Thoracic aorta (tissue), 2 donors: ENCODE measurements at regions not wholly inside any gene's neighbourhood (a gene's known extent, or its start where the extent isn't known, plus 50 kb on each side); places are given as distances from the start of the nearest gene placed in this dataset.

Source experiments
- ATAC-seq: fragments of 150-250 bp; one replicate; pipeline ENCODE4 v1.8.0; 2017; ENCODE audit warnings: low read depth; ENCODE audit not compliant: insufficient number of reproducible peaks, low FRiP score
- DNase-seq: peaks from one replicate; pipeline ENCODE4 v3.0.0-alpha.2; 2020; ENCODE audit warnings: low spot score
- H3K27ac ChIP-seq, 2 donors: fragments of 200-600 bp; sonication (generic); 1 replicate in 1 of 2; 2 replicates in 1 of 2; pipeline ENCODE4 v1.5.1; 2016; ENCODE audit warnings: mild to moderate bottlenecking in 2 of 2, moderate library complexity in 2 of 2
- H3K27me3 ChIP-seq: fragments of 200-600 bp; sonication (generic); replicated peaks from 2 replicates; pipeline ENCODE4 v1.6.0; 2016; ENCODE audit warnings: mild to moderate bottlenecking; ENCODE audit not compliant: insufficient read depth
- H3K36me3 ChIP-seq: fragments of 200-600 bp; sonication (generic); one replicate; pipeline ENCODE4 v1.5.1; 2016
- H3K4me1 ChIP-seq, 2 donors: fragments of 200-600 bp; sonication (generic); 1 replicate in 1 of 2; 2 replicates in 1 of 2; pipeline versions ENCODE4 v1.5.1 to v1.6.0; 2016; ENCODE audit warnings: low read depth in 2 of 2, mild to moderate bottlenecking in 1 of 2; ENCODE audit not compliant: control insufficient read depth in 1 of 2
- H3K4me3 ChIP-seq: fragments of 200-600 bp; sonication (generic); 2 replicates; pipeline ENCODE4 v1.5.1; 2016; ENCODE audit warnings: mild to moderate bottlenecking
- H3K9me3 ChIP-seq: fragments of 200-600 bp; sonication (generic); 2 replicates; pipeline ENCODE4 v1.5.1; 2016
- TF ChIP-seq, protein P1 (sequence below): fragments of 200-600 bp; sonication (generic); IDR thresholded peaks from one replicate; pipeline ENCODE4 v1.5.1; 2019; ENCODE audit warnings: antibody characterized with exemption

DNA sequence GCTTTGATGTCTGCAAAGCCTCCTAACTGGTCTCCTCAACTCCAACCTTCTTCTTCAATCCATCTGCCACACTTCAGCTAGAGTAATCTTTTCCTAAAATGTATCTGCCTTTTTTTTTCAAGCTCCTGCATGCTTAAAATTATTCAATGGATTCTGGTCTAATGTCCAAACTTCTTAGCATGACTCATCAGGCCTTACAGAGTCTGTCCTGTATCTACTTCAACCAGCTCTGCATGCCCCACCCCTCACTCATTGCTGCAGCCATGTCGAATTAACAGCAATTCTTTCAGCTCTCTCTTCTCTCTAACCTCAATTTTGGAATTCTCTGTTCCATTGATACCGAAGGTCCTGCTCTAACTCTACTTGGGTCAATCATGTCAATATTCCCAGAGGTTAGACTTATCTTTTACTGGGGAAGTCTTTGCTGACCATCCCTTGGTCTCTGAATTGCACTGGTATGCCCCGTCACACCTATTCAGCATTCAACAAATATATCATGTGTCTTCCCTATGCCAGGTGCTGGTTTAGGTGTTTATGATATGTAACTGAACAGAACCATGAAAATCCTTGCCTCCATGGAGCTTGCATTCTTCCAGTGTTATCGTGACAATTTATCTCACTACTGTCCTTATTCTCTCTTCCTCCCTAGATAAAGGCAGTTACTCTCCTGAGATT is 88.5 kb upstream of the NANOGP8 start:
- Histone ChIP-seq H3K36me3 (no peaks in the 10 kb centered on the region), H3K27ac (no peak overlapping the region), H3K9me3 (no peaks in the 10 kb centered on the region), H3K27me3 (no peaks in the 10 kb centered on the region), H3K4me3 (no peak overlapping the region), H3K4me1 (no peaks in the 10 kb centered on the region)
- no peak for ATAC-seq
- DNase-seq, result no peak
- TF ChIP-seq, protein P1, sequence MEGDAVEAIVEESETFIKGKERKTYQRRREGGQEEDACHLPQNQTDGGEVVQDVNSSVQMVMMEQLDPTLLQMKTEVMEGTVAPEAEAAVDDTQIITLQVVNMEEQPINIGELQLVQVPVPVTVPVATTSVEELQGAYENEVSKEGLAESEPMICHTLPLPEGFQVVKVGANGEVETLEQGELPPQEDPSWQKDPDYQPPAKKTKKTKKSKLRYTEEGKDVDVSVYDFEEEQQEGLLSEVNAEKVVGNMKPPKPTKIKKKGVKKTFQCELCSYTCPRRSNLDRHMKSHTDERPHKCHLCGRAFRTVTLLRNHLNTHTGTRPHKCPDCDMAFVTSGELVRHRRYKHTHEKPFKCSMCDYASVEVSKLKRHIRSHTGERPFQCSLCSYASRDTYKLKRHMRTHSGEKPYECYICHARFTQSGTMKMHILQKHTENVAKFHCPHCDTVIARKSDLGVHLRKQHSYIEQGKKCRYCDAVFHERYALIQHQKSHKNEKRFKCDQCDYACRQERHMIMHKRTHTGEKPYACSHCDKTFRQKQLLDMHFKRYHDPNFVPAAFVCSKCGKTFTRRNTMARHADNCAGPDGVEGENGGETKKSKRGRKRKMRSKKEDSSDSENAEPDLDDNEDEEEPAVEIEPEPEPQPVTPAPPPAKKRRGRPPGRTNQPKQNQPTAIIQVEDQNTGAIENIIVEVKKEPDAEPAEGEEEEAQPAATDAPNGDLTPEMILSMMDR, result no peak

DNA sequence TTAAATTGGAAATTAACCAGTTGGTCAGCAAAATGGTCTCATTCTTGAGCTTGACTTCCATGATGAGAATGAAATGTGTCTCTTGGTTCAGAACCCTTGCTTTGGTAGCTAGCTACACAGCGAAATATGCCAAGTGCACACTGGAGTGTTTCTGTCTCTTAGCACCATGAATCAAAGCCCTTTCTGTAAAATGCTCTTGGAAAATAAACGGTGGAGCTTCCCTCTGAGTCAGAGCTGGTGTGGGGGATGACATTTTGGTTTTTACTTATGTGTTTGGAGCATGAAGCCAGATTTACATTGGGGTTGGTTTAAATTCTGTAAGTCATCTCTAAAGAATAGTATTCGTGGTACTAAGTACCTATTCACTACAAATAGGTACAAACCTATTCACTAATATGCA is 85.1 kb upstream of the NANOGP8 start:
- Histone ChIP-seq H3K9me3 (no peaks in the 10 kb centered on the region), H3K4me1 (no peaks in the 10 kb centered on the region), H3K27ac (no peak overlapping the region), H3K27me3 (no peaks in the 10 kb centered on the region), H3K4me3 (no peak overlapping the region), H3K36me3 (no peaks in the 10 kb centered on the region)
- TF ChIP-seq, protein P1, result no peak
- no peak for DNase-seq
- ATAC-seq, result no peak

DNA sequence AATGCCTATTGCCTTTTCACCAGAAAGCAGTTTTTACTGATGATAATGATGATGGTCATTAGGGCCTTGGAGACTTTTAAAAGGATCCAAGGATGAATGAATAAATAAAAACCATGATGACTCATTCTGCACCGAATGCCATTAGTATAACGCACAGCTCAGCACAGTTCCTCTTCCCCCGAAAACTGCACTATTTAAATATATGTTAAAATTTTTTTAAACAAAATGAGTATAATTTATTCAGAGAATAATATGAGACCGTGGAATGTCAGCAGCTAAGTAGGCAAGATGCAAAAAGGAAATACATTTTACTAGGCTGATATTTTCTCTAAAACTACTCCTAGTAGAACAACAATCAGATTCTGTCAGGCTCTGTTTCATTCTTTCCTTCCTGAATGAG is 83.4 kb upstream of the NANOGP8 start:
- no peak overlapping the region for H3K27ac ChIP-seq
- no peak overlapping the region for H3K4me3 ChIP-seq
- TF ChIP-seq, protein P1, result no peak
- no peak for DNase-seq
- no peaks in the 10 kb centered on the region for H3K36me3 ChIP-seq
- no peak for ATAC-seq
- H3K4me1 ChIP-seq, result no peaks in the 10 kb centered on the region
- H3K27me3 ChIP-seq, result no peaks in the 10 kb centered on the region
- no peaks in the 10 kb centered on the region for H3K9me3 ChIP-seq

DNA sequence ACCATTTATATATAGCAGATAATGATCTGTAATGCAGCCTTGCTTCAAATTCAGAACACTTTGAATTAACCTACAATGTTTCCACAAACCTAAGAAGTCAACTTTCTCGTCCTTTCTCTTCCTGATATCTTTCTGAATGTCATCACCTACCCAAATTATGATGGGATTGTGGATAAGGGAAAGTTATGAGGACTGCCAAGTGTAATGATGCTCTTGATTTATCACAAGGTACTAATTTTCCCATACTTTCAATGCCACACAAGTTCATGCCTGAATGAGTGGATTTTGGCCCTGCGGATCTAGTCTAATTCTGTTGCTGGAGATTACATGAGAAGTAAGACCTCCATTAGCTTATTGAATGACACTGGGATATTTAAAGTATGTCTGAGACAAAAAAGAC is 82.6 kb upstream of the NANOGP8 start:
- DNase-seq, result no peak
- Histone ChIP-seq H3K4me1 (no peaks in the 10 kb centered on the region), H3K27ac (no peak overlapping the region), H3K36me3 (no peaks in the 10 kb centered on the region), H3K9me3 (no peaks in the 10 kb centered on the region), H3K27me3 (no peaks in the 10 kb centered on the region), H3K4me3 (no peak overlapping the region)
- TF ChIP-seq, protein P1, result no peak
- no peak for ATAC-seq

DNA sequence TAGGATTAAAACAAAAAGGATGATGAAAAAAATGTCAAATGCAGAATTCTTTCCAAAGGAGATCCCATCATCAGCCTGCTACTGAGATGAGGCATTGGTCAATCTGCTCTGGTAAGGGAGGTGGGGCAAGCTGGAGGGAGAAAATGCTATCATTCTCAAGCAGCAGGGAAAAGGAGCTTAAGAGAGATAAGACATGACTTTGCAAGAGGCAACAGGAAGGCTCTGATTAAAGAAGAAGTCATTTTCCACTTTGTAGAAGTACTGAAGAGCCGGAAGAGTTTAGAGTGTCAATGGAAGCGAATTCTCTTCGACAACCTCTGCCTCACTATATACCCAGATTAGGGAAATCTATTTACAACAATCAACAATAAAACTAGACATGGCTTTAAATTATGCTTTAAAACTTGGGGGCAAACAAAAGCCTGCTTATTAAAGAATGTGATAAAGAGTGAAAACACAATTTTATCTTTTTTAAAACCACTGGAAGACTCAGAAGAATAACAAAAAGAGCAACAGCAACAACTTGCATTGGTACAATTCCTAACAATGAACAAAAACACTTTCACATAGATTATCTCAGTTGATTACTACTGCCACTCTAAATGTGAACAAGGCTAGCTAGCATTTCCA is 81.8 kb upstream of the NANOGP8 start:
- no peaks in the 10 kb centered on the region for H3K4me1 ChIP-seq
- ATAC-seq (no peak), DNase-seq (no peak)
- H3K36me3 ChIP-seq, result no peaks in the 10 kb centered on the region
- TF ChIP-seq, protein P1, result no peak
- H3K9me3 ChIP-seq, result no peaks in the 10 kb centered on the region
- H3K4me3 ChIP-seq, result no peak overlapping the region
- H3K27me3 ChIP-seq, result no peaks in the 10 kb centered on the region
- no peak overlapping the region for H3K27ac ChIP-seq
